Activated gamma-delta T cell treated with Interleukin-2 at 50 U/mL for 16 hours (primary cell): ENCODE measurements at regions not wholly inside any gene's neighbourhood (a gene's known extent, or its start where the extent isn't known, plus 50 kb on each side); places are given as distances from the start of the nearest gene placed in this dataset.

Source experiments
- DNase-seq: peaks from one replicate; pipeline ENCODE4 v3.0.0-alpha.2; 2020

GRCh38 chr1:232110281-232111090 is 483.9 kb downstream of the DISC1 start:
- no peak for DNase-seq

DNA sequence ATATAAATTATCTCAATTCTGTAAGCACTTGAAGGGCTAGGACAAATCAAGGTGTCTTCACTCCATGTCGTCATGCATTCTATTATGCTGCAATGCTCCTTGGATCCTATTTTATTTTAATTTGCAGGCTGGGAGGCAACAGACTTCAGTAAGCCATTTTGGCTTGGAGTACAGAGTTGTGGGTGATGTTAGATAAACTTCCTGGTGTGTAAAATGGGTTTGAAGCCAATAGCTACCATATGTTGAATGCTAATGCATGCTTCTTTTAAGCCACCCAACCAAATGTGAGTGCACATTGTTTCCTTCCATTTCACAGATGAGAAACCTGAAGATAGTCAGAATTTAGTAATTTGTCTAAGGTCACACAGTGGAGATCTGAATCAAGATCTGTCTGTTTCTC is 482.8 kb downstream of the DISC1 start:
- DNase-seq = no peak

DNA sequence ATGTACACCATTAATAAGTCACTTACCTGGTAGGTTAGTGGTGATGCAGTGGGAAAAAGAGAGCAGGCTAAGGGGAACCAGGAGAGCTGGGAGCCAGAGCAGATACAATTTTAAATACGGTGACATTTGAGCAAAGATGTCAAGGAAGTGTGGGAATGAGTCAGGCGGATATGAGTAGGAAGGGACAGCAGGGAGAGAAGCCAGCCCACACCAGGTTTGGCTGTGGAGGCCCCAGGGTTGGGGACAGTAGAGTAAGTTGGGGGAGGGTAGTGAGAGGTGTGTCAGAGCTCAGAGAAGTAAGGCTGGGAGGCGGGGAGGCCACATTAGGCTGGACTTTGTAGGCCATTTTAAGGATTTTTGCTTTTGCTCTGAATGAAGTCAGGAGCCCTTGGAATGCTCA is 482.0 kb downstream of the DISC1 start:
- no peak for DNase-seq

DNA sequence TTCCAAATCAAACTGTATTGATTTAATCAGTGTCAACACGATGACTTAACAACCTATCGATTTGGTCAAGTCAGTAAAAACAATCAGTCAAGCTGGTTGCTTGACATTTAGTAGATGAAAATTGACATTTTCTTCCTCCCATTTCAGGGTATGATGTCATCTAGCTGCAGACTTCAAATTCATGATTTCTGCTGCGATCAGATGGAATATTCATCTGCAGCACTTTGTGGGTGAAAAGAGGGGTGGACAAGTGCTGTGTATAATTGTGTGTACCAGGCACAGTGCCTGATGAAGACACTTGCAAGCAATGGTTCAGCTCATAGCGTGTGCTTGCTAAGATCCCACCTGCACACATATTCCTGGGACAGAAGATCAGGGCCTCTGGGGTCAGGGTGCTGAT is 479.8 kb downstream of the DISC1 start:
- no peak for DNase-seq

GRCh38 chr1:232105561-232105960 is 479.0 kb downstream of the DISC1 start:
- DNase-seq = no peak

GRCh38 chr1:232101231-232101630 is 474.6 kb downstream of the DISC1 start:
- no peak for DNase-seq

DNA sequence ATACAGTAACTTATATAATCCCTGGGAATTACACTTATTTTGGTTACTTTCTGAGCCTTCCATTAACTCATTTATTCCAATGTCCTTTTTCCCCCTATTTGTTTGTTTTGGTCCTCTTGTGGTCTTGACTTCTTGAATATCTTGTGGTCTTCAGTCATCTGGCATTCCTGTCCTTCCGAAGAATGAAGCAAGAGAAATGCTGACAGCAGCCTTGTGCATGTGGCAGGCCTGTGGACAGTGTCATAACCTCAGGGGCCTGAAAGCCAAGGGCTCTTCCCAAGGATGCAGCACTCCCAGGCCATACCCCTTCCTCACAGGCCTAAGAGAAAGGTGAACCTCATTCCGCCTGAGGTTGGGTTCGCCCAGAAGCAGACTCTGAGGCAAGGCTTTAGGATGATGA is 470.2 kb downstream of the DISC1 start:
- DNase-seq = no peak
